H1 (cell line): ENCODE measurements at regions not wholly inside any gene's neighbourhood (a gene's known extent, or its start where the extent isn't known, plus 50 kb on each side); places are given as distances from the start of the nearest gene placed in this dataset.

Experiments
- CTCF ChIA-PET: fragments of 300-600 bp; sonication (Branson Sonifier 250); formaldehyde crosslinking; loops from one replicate; lab custom pipeline; 2021; ENCODE audit not compliant: partially characterized antibody; lab: Charles Lee
- POLR2A ChIA-PET: fragments of 300-600 bp; sonication (Branson Sonifier 250); formaldehyde crosslinking; loops from one replicate; lab custom pipeline; 2021; ENCODE audit warnings: inconsistent platforms; ENCODE audit not compliant: partially characterized antibody; lab: Charles Lee
- DNase-seq, 2 experiments: peaks; one replicate each; pipeline versions ENCODE4 v3.0.0 to v3.0.0-alpha.2; 2010 to 2022; ENCODE audit warnings: low spot score in 2 of 2, low read depth in 1 of 2, mixed read lengths in 1 of 2
- FAIRE-seq: peaks from 2 replicates; lab custom pipeline; 2011; peaks lifted over from hg19 to GRCh38; lab: Jason Lieb, UNC
- H2AFZ ChIP-seq: 2 replicates; pipeline ENCODE4 v1.8.1; 2012; ENCODE audit warnings: low read length, inconsistent platforms
- H2AK5ac ChIP-seq: 2 replicates; pipeline ENCODE4 v1.6.1; 2013; ENCODE audit warnings: low read depth, low read length
- H2BK120ac ChIP-seq: replicated peaks from 2 replicates; pipeline ENCODE3; 2013; ENCODE audit warnings: low read depth, low read length, inconsistent platforms
- H2BK12ac ChIP-seq: 2 replicates; pipeline ENCODE4 v1.6.1; 2013; ENCODE audit warnings: low read depth, low read length
- H2BK15ac ChIP-seq: 2 replicates; pipeline ENCODE4 v1.6.1; 2013; ENCODE audit warnings: low read length
- H2BK20ac ChIP-seq: 2 replicates; pipeline ENCODE4 v1.6.1; 2013; ENCODE audit warnings: low read length
- H2BK5ac ChIP-seq: 2 replicates; pipeline ENCODE4 v1.6.1; 2013; ENCODE audit warnings: low read depth, low read length
- H3K14ac ChIP-seq: 2 replicates; pipeline ENCODE4 v1.6.1; 2013; ENCODE audit warnings: inconsistent platforms; ENCODE audit not compliant: insufficient read length
- H3K18ac ChIP-seq: 2 replicates; pipeline ENCODE4 v1.6.1; 2013; ENCODE audit warnings: low read length; ENCODE audit errors: extremely low read depth
- H3K23ac ChIP-seq: 2 replicates; pipeline ENCODE4 v1.6.1; 2013; ENCODE audit warnings: inconsistent platforms; ENCODE audit not compliant: insufficient read length
- H3K23me2 ChIP-seq: 2 replicates; pipeline ENCODE4 v1.6.1; 2013; ENCODE audit warnings: low read depth, low read length
- H3K27ac ChIP-seq: 2 replicates; pipeline ENCODE4 v1.6.1; 2011; ENCODE audit warnings: low read depth, low read length, inconsistent platforms
- H3K27me3 ChIP-seq, 4 experiments: replicated peaks in 1 of 4; 1 replicate in 1 of 4; 2 replicates in 3 of 4; pipeline versions ENCODE4 v1.6.1 to v1.8.1; 2011 to 2013; ENCODE audit warnings: low read length in 3 of 4, mild to moderate bottlenecking in 3 of 4, inconsistent platforms in 2 of 4, mixed read lengths in 2 of 4, moderate library complexity in 1 of 4; ENCODE audit not compliant: control insufficient read depth in 3 of 4, insufficient read depth in 3 of 4; ENCODE audit errors: extremely low read depth in 1 of 4
- H3K36me3 ChIP-seq, 4 experiments: 2 replicates each; pipeline versions ENCODE4 v1.6.1 to v1.8.1; 2011 to 2013; ENCODE audit warnings: mild to moderate bottlenecking in 4 of 4, low read length in 3 of 4, moderate library complexity in 2 of 4, control low read depth in 1 of 4, inconsistent platforms in 1 of 4; ENCODE audit not compliant: insufficient read depth in 4 of 4, control insufficient read depth in 2 of 4
- H3K4ac ChIP-seq: replicated peaks from 2 replicates; pipeline ENCODE3; 2013; ENCODE audit warnings: low read length, low read depth, mixed read lengths, inconsistent platforms; ENCODE audit not compliant: insufficient read length
- H3K4me1 ChIP-seq, 4 experiments: replicated peaks in 1 of 4; 1 replicate in 1 of 4; 2 replicates in 3 of 4; pipeline versions ENCODE4 v1.6.1 to v1.8.1; 2011 to 2013; ENCODE audit warnings: low read length in 3 of 4, inconsistent platforms in 2 of 4, mixed read lengths in 1 of 4; ENCODE audit not compliant: insufficient read depth in 4 of 4, control insufficient read depth in 3 of 4
- H3K4me2 ChIP-seq, 2 experiments: 2 replicates each; pipeline versions ENCODE4 v1.6.1 to v1.8.1; 2011 to 2013; ENCODE audit warnings: low read depth in 2 of 2, low read length in 2 of 2, control low read depth in 1 of 2, inconsistent platforms in 1 of 2, mild to moderate bottlenecking in 1 of 2; ENCODE audit not compliant: insufficient read depth in 1 of 2
- H3K4me3 ChIP-seq, 4 experiments: fragments of 200-600, 300-600 bp in 1 of 4; sonication (generic), shearing (Covaris generic), sonication (Bioruptor Twin) in 1 of 4; 2 replicates each; pipeline versions ENCODE4 v1.5.1 to v1.8.1; 2011 to 2016; ENCODE audit warnings: low read length in 4 of 4, low read depth in 3 of 4, control low read depth in 2 of 4, inconsistent platforms in 2 of 4, mild to moderate bottlenecking in 2 of 4, mixed read lengths in 1 of 4, moderate library complexity in 1 of 4; ENCODE audit not compliant: insufficient read depth in 2 of 4; ENCODE audit errors: extremely low read depth in 1 of 4
- H3K56ac ChIP-seq: replicated peaks from 2 replicates; pipeline ENCODE3; 2013; ENCODE audit warnings: low read depth, mild to moderate bottlenecking, mixed read lengths, low read length, inconsistent platforms; ENCODE audit not compliant: insufficient read length
- H3K79me1 ChIP-seq: 2 replicates; pipeline ENCODE4 v1.6.1; 2013; ENCODE audit warnings: low read depth, low read length, control low read depth
- H3K79me2 ChIP-seq, 2 experiments: 2 replicates each; pipeline versions ENCODE4 v1.6.1 to v1.8.1; 2012 to 2013; ENCODE audit warnings: low read length in 2 of 2, mild to moderate bottlenecking in 2 of 2, inconsistent platforms in 1 of 2; ENCODE audit not compliant: insufficient read depth in 2 of 2, control insufficient read depth in 1 of 2
- H3K9ac ChIP-seq, 4 experiments: replicated peaks in 1 of 4; 1 replicate in 1 of 4; 2 replicates in 3 of 4; pipeline versions ENCODE4 v1.6.1 to v1.8.1; 2011 to 2013; ENCODE audit warnings: low read depth in 3 of 4, low read length in 3 of 4, control low read depth in 2 of 4, mild to moderate bottlenecking in 2 of 4, moderate library complexity in 2 of 4, inconsistent platforms in 1 of 4; ENCODE audit errors: extremely low read depth in 1 of 4
- H3K9me3 ChIP-seq, 2 experiments: 2 replicates each; pipeline versions ENCODE4 v1.6.1 to v1.8.1; 2012 to 2013; ENCODE audit warnings: mild to moderate bottlenecking in 2 of 2, moderate library complexity in 2 of 2, control low read depth in 1 of 2, inconsistent platforms in 1 of 2, low read depth in 1 of 2, low read length in 1 of 2, mixed read lengths in 1 of 2; ENCODE audit not compliant: insufficient read depth in 2 of 2
- H4K20me1 ChIP-seq, 2 experiments: replicated peaks in 1 of 2; 2 replicates each; pipeline versions ENCODE3 to v1.8.1; 2011 to 2013; ENCODE audit warnings: inconsistent platforms in 2 of 2, low read length in 2 of 2, mild to moderate bottlenecking in 1 of 2; ENCODE audit not compliant: insufficient read depth in 2 of 2, control insufficient read depth in 1 of 2
- H4K5ac ChIP-seq: 2 replicates; pipeline ENCODE4 v1.6.1; 2013; ENCODE audit warnings: low read length, low read depth, mixed read lengths, inconsistent platforms; ENCODE audit not compliant: insufficient read length
- H4K8ac ChIP-seq: 2 replicates; pipeline ENCODE4 v1.8.0; 2013; ENCODE audit warnings: mild to moderate bottlenecking, moderate library complexity, low read length, inconsistent platforms; ENCODE audit not compliant: insufficient read depth; ENCODE audit errors: extremely low read depth
- H4K91ac ChIP-seq: replicated peaks from 2 replicates; pipeline ENCODE3; 2013; ENCODE audit warnings: low read length, mixed read lengths, inconsistent platforms; ENCODE audit not compliant: insufficient read length
- ATF3 ChIP-seq: IDR thresholded peaks from 2 replicates; pipeline ENCODE4 v1.6.1; 2011; ENCODE audit warnings: low read depth, mild to moderate bottlenecking, low read length; ENCODE audit not compliant: insufficient read depth
- BCL11A ChIP-seq, 2 experiments: IDR thresholded peaks; one replicate each; pipeline ENCODE4 v1.6.1; 2011; ENCODE audit warnings: low read depth in 2 of 2, low read length in 2 of 2, mild to moderate bottlenecking in 2 of 2
- CBX5 ChIP-seq: fragments of 300-800, 300-1000 bp; sonication (generic); IDR thresholded peaks from 2 replicates; pipeline ENCODE4 v1.7.1; 2016; ENCODE audit warnings: antibody characterized with exemption, low read length, low read depth
- CHD1 ChIP-seq: IDR thresholded peaks from 2 replicates; pipeline ENCODE4 v1.6.1; 2012; ENCODE audit warnings: low read depth, low read length, improper control_type of control experiment
- FOSL1 ChIP-seq: IDR thresholded peaks from 2 replicates; pipeline ENCODE4 v1.6.1; 2011; ENCODE audit warnings: mild to moderate bottlenecking, low read depth, low read length, moderate library complexity; ENCODE audit not compliant: insufficient read depth
- GABPA ChIP-seq: IDR thresholded peaks from 2 replicates; pipeline ENCODE4 v1.6.1; 2011; ENCODE audit warnings: mild to moderate bottlenecking, low read length, moderate library complexity, borderline replicate concordance; ENCODE audit not compliant: insufficient read depth
- GTF2F1 ChIP-seq: IDR thresholded peaks from 2 replicates; pipeline ENCODE4 v1.6.1; 2012; ENCODE audit warnings: low read depth, low read length, improper control_type of control experiment, borderline replicate concordance
- JUN ChIP-seq: IDR thresholded peaks from 2 replicates; pipeline ENCODE4 v1.6.1; 2011; ENCODE audit warnings: low read depth, mild to moderate bottlenecking, improper control_type of control experiment, low read length
- KDM5A ChIP-seq: fragments of 200-600 bp; IDR thresholded peaks from 2 replicates; pipeline ENCODE4 v1.7.1; 2012; ENCODE audit warnings: mild to moderate bottlenecking, low read length, inconsistent platforms, mixed read lengths
- SIX5 ChIP-seq: IDR thresholded peaks from 2 replicates; pipeline ENCODE4 v1.6.1; 2011; ENCODE audit warnings: mild to moderate bottlenecking, low read depth, low read length
- YY1 ChIP-seq: IDR thresholded peaks from 2 replicates; pipeline ENCODE4 v1.6.1; 2011; ENCODE audit warnings: low read depth, mild to moderate bottlenecking, low read length
- ZNF274 ChIP-seq: IDR thresholded peaks from 2 replicates; pipeline ENCODE4 v1.7.0; 2012; ENCODE audit warnings: low read length, borderline replicate concordance; ENCODE audit errors: extremely low read depth
- WGBS, 2 experiments: shearing (Covaris generic) in 1 of 2; methylation state at CpG; one replicate each; pipeline versions ENCODE4 v1.1.6 to v1.1.7; 2013 to 2015; ENCODE audit warnings: low lambda C conversion rate in 2 of 2, mixed read lengths in 2 of 2, inconsistent platforms in 1 of 2, low coverage in 1 of 2, missing lambda C conversion rate in 1 of 2; ENCODE audit not compliant: insufficient replicate concordance in 2 of 2, insufficient coverage in 1 of 2, insufficient read length in 1 of 2; ENCODE audit errors: extremely low coverage in 1 of 2, missing lambda C conversion rate in 1 of 2; 5-methylcytosine and 5-hydroxymethylcytosine counted together

GRCh38 chr11:44456544-44457300 lies 108.7 kb upstream of the CD82 start:
- POLR2A ChIA-PET, result interaction anchor here (0.6 kb wide), 1 partner anchor 11 kb away, joined by 3 read pairs; no protein-coding TSS in a partner anchor
- peak overlapping the region in 1 of 2 experiments; percentile 23; a peak in 1 of 4 replicates for H3K4me2 ChIP-seq
- no peak overlapping the region for H4K91ac ChIP-seq
- TF ChIP-seq BCL11A (IDR thresholded peaks at IDR 0.05; ENCODE audit: low read depth in 2 of 2, low read length in 2 of 2) (no peak), YY1 (no peak), GTF2F1 (no peak), ATF3 (no peak), JUN (no peak), GABPA (no peak), KDM5A (no peak), SIX5 (no peak), CBX5 (no peak), CHD1 (no peak), FOSL1 (no peak), ZNF274 (no peak)

More at GRCh38 chr11:44456544-44457300, 108.7 kb upstream of the CD82 start:
- Histone ChIP-seq H3K23me2 (peaks cover 2% of the 10 kb centered on the region; the same call in 1 of the 2 replicates), H4K20me1 (no peaks in the 10 kb centered on the region), H3K4ac (no peak overlapping the region), H2AFZ (0 out of 2 replicates have a peak overlapping the region, but pooled peaks have one; percentile 41), H2BK5ac (no peak overlapping the region), H3K27ac (no peak overlapping the region), H2AK5ac (no peak overlapping the region), H3K23ac (no peak overlapping the region), H4K5ac (no peak overlapping the region), H3K36me3 (no peaks in the 10 kb centered on the region), H3K9me3 (peaks cover 0 to 3% of the 10 kb centered on the region in 2 experiments; a peak in 2 of 4 replicates), H2BK15ac (no peak overlapping the region), H3K79me2 (no peaks in the 10 kb centered on the region), H3K56ac (no peak overlapping the region), H3K27me3 (no peaks in the 10 kb centered on the region), H3K14ac (no peak overlapping the region), H3K79me1 (no peaks in the 10 kb centered on the region), H3K4me3 (no peak overlapping the region), H2BK20ac (no peak overlapping the region; the same call in 1 of the 2 replicates), H3K9ac (no peak overlapping the region), H2BK120ac (no peak overlapping the region), H4K8ac (no peak overlapping the region), H3K4me1 (peaks cover 0 to 2% (median 0%) of the 10 kb centered on the region in 4 experiments; a peak in 1 of 7 replicates), H2BK12ac (no peak overlapping the region; the same call in 1 of the 2 replicates), H3K18ac (peak overlapping the region; percentile 78)
- CTCF ChIA-PET, result interaction anchor here (0.6 to 3.8 kb wide), 16 partner anchors 8 to 104 kb away, joined by 3 to 10 read pairs (median 4); no protein-coding TSS in a partner anchor
- DNase-seq (peak in 1 of 2 experiments; percentile 58), FAIRE-seq (peak; percentile 39)
- 72% methylated on average over 11 of the region's 11 CpGs; no CpG with 5 or more reads in 1 of the 2 experiments for WGBS, 2 experiments
